DOHH2 (cell line): ENCODE measurements at regions not wholly inside any gene's neighbourhood (a gene's known extent, or its start where the extent isn't known, plus 50 kb on each side); places are given as distances from the start of the nearest gene placed in this dataset.

Experiments
- H3F3A ChIP-seq: fragments of 200-600 bp; sonication (generic), shearing (Covaris generic); 2 replicates; pipeline ENCODE4 v1.6.0; 2016; ENCODE audit warnings: antibody characterized with exemption, mild to moderate bottlenecking; ENCODE audit not compliant: control insufficient read depth, insufficient read depth
- H3K27ac ChIP-seq: fragments of 200-600 bp; sonication (generic); 2 replicates; pipeline ENCODE4 v1.5.1; 2014; ENCODE audit warnings: low read depth, mild to moderate bottlenecking, low read length, moderate library complexity
- H3K27me3 ChIP-seq: fragments of 200-600 bp; sonication (generic); 2 replicates; pipeline ENCODE4 v1.6.1; 2014; ENCODE audit warnings: mild to moderate bottlenecking, low read length, mixed read lengths; ENCODE audit not compliant: control insufficient read depth
- H3K36me3 ChIP-seq: fragments of 200-600 bp; sonication (generic); 2 replicates; pipeline ENCODE4 v1.6.1; 2014; ENCODE audit warnings: mild to moderate bottlenecking, low read length, moderate library complexity, mixed read lengths; ENCODE audit not compliant: control insufficient read depth
- H3K4me1 ChIP-seq: fragments of 200-600 bp; sonication (generic); 2 replicates; pipeline ENCODE4 v1.6.1; 2014; ENCODE audit warnings: mild to moderate bottlenecking, low read length, mixed read lengths; ENCODE audit not compliant: control insufficient read depth
- H3K4me2 ChIP-seq: fragments of 200-600 bp; sonication (generic); 2 replicates; pipeline ENCODE4 v1.6.0; 2014; ENCODE audit warnings: mild to moderate bottlenecking, low read length, moderate library complexity
- H3K4me3 ChIP-seq: fragments of 200-600 bp; sonication (generic); 2 replicates; pipeline ENCODE4 v1.5.1; 2014; ENCODE audit warnings: mild to moderate bottlenecking, low read length, mixed read lengths
- H3K79me2 ChIP-seq: fragments of 200-600 bp; sonication (generic); 2 replicates; pipeline ENCODE4 v1.6.1; 2014; ENCODE audit warnings: mild to moderate bottlenecking, low read length, mixed read lengths; ENCODE audit not compliant: control insufficient read depth
- H3K9me2 ChIP-seq: fragments of 200-600 bp; sonication (generic); replicated peaks from 2 replicates; pipeline ENCODE4 v1.6.1; 2014; ENCODE audit warnings: mild to moderate bottlenecking, low read length, mixed read lengths; ENCODE audit not compliant: control insufficient read depth
- H3K9me3 ChIP-seq: fragments of 200-600 bp; sonication (generic); 2 replicates; pipeline ENCODE4 v1.6.1; 2014; ENCODE audit warnings: antibody characterized with exemption, low read length, mixed read lengths; ENCODE audit not compliant: control insufficient read depth, insufficient read depth
- H4K20me1 ChIP-seq: fragments of 200-600 bp; sonication (generic); 2 replicates; pipeline ENCODE4 v1.6.0; 2014; ENCODE audit warnings: low read depth, mild to moderate bottlenecking, antibody characterized with exemption, low read length, moderate library complexity; ENCODE audit not compliant: control insufficient read depth, insufficient read depth
- CTCF ChIP-seq: fragments of 200-600 bp; sonication (generic); IDR thresholded peaks from one replicate; pipeline ENCODE4 v1.5.1; 2014; ENCODE audit warnings: antibody characterized with exemption, mild to moderate bottlenecking, low read depth, low read length; ENCODE audit not compliant: poor library complexity, severe bottlenecking
- EZH2phosphoT487 ChIP-seq: fragments of 200-600 bp; sonication (generic); IDR thresholded peaks from 2 replicates; pipeline ENCODE4 v1.6.1; 2017; ENCODE audit warnings: borderline replicate concordance, mild to moderate bottlenecking, antibody characterized with exemption, low read length, moderate library complexity, mixed read lengths

GRCh38 chr2:136404925-136405324, 287.0 kb upstream of the CXCR4 start:
- no peaks in the 10 kb centered on the region for H3K9me2 ChIP-seq
- peaks cover 21% of the 10 kb centered on the region for H3K27me3 ChIP-seq

GRCh38 chr2:136404176-136404575, 286.2 kb upstream of the CXCR4 start:
- H3K27me3 ChIP-seq = peaks cover 21% of the 10 kb centered on the region
- H3K9me3 ChIP-seq = no peaks in the 10 kb centered on the region
- H3K4me2 ChIP-seq = no peak overlapping the region
- TF ChIP-seq CTCF (no peak), EZH2phosphoT487 (no peak)
- H3K36me3 ChIP-seq = no peaks in the 10 kb centered on the region
- no peaks in the 10 kb centered on the region for H4K20me1 ChIP-seq
- no peaks in the 10 kb centered on the region for H3F3A ChIP-seq
- H3K4me1 ChIP-seq = peaks cover 36% of the 10 kb centered on the region
- no peak overlapping the region for H3K27ac ChIP-seq
- H3K9me2 ChIP-seq = no peaks in the 10 kb centered on the region
- no peak overlapping the region for H3K4me3 ChIP-seq
- no peaks in the 10 kb centered on the region for H3K79me2 ChIP-seq

More at GRCh38 chr2:136404925-136405324, 287.0 kb upstream of the CXCR4 start:
- no peaks in the 10 kb centered on the region for H3K9me3 ChIP-seq
- no peak overlapping the region for H3K4me2 ChIP-seq
- H4K20me1 ChIP-seq = no peaks in the 10 kb centered on the region
- no peaks in the 10 kb centered on the region for H3K79me2 ChIP-seq
- H3K36me3 ChIP-seq = no peaks in the 10 kb centered on the region
- peaks cover 36% of the 10 kb centered on the region for H3K4me1 ChIP-seq
- no peak overlapping the region for H3K4me3 ChIP-seq
- TF ChIP-seq EZH2phosphoT487 = no peak
- no peak for TF ChIP-seq CTCF
- H3K27ac ChIP-seq = no peak overlapping the region
- no peaks in the 10 kb centered on the region for H3F3A ChIP-seq

GRCh38 chr2:136402281-136402680, 284.3 kb upstream of the CXCR4 start:
- H3K27ac ChIP-seq = no peak overlapping the region
- H3K9me3 ChIP-seq = no peaks in the 10 kb centered on the region
- H3K4me2 ChIP-seq = no peak overlapping the region
- H3K36me3 ChIP-seq = no peaks in the 10 kb centered on the region
- no peak overlapping the region for H3K4me3 ChIP-seq
- no peaks in the 10 kb centered on the region for H3K79me2 ChIP-seq
- no peak for TF ChIP-seq EZH2phosphoT487
- TF ChIP-seq CTCF = no peak
- H4K20me1 ChIP-seq = no peaks in the 10 kb centered on the region
- no peaks in the 10 kb centered on the region for H3K9me2 ChIP-seq
- H3F3A ChIP-seq = no peaks in the 10 kb centered on the region
- peaks cover 28% of the 10 kb centered on the region for H3K4me1 ChIP-seq
- H3K27me3 ChIP-seq = peaks cover 21% of the 10 kb centered on the region
